TTC549 (cell line): ENCODE measurements at regions not wholly inside any gene's neighbourhood (a gene's known extent, or its start where the extent isn't known, plus 50 kb on each side); places are given as distances from the start of the nearest gene placed in this dataset.
"Not testable (repeated sequence)": the region's sequence is repeated elsewhere in the genome, so short reads cannot be mapped to it uniquely, and the experiment has no call there.

Experiments used
- FAIRE-seq: peaks from 2 replicates; lab custom pipeline; 2012; peaks lifted over from hg19 to GRCh38; lab: Jason Lieb, UNC

DNA sequence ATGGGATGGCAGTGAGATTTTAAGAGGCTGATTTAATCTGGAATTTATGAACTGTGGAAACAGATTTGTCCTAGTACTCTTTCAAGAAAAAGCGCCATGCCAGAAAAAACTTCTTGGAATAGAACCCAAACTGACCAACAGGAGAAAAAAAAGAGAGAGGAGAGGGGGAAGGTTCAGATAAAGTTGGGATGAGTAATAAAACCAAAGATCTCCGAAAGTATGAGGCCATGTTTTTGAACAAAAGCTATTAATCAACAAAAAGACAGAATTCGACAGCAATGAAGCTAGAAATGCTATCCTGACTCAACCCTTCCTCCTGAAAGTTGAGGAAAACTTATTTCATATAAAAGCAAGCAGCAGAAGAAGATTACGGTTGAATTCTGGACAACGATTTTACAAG, 135.5 kb downstream of the CEMIP2 start:
- FAIRE-seq, result no peak

DNA sequence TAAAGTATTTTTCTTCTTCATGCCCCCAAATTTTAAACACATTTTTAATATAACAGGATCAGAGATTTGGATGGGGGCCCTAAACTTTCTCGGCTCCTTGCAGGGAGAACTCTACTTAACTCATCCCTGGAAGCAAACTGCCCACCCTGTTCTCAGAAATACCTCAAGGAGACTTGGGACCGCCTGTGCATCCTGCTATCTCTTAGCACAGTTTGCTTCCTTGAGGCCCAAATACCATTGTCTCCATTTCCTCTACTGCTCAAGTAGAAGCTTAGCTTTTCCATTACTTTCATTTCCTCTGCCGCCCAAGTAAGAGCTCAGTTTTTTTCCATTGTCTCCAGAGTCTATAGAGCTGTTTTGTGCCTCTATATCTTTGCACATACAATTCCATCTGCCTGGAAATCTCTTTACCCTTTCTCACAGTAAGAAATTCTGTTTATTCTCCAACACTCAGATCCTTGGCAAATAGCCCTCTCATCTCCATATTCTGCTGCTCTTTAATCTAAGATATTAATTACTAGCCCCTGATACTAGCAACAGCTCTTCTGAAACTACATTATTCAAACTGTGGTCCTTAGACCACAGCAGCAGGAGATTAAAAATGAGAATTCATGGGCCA, 137.8 kb downstream of the CEMIP2 start:
- no peak for FAIRE-seq

DNA sequence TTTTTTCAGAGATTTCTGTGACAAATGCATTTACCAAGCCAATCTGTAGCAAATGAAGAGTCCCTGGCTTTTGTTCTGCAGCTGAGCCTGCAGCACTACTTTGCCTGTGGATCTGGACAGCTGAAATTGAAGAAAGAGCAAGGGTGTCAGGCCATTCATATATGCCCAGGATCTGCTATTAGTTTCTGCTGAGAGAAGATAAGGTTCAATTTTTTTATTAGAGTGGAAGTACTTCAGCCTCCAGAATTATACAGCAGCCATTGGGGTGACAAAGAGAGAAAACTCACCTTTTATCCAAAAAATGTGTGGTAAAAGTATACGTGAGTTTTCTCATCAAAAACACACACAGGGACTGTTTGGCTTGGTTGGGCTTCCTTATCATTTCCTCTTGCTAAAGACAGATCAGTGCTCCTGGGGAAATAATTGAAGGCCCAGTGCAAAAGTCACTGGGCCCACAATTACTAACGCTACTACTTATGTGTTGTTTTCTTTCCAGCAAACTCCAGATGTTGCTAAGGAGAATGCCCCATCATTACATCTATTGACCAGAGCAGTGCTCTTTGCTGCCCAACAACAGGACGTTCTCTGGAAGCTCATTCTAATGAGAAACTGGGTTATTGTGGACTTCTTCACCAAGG, 138.6 kb downstream of the CEMIP2 start:
- FAIRE-seq, result no peak

DNA sequence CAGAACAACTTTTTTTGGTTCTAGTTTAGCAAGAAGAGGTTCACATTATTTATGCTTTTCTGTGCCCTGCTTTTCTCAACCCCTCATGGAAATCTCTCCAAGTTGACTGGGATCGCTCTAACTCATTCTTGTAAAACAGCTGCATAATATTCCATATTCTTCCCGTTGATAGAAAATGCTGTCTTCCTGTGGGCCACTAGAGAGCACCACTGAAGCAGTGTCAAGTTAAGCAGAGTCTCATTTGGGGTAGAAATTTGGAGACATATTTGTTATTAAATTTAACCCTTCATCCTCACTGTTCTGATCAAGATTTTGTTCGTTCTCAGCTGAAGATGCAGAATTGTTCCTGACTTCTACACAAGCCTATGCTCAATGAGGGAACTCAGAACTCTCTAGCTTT, 140.1 kb downstream of the CEMIP2 start:
- no peak for FAIRE-seq

DNA sequence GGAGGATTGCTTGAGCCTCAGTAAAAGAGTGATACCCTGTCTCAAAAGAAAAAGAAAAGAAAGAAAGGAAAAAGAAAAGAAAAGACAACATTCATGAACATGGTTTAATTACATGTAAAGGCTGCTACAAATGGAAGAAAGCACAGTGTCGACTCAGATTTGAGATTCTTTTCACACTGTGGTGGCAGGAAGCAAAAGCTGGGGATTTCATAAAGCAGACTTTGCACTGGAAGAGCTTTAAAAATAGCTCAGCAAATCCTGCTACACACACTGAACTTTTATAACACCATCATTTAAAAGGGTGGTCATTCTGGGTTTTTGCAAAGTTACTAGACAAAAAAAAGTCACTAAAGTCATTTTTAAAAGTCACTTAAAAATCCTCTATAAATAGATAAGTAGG, 140.8 kb downstream of the CEMIP2 start:
- FAIRE-seq, result no peak

DNA sequence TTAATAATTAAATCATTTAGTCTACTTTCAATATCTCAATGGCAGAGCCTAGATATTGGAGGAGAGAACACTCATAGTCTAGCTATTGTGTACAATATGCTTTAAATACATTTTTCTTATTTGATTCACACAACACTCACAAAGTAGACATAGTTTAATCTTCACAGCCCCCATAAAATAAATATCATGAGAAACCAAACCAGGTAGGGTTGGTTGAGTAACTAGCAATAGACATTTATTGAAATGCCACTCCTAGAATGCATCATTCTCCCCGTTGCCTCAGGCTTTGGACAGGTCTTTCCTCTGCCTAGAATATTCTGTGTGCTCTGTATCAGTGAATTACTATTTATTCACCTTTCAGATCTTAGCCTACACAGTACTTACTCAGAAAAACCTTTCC, 141.9 kb downstream of the CEMIP2 start:
- FAIRE-seq, result no peak

DNA sequence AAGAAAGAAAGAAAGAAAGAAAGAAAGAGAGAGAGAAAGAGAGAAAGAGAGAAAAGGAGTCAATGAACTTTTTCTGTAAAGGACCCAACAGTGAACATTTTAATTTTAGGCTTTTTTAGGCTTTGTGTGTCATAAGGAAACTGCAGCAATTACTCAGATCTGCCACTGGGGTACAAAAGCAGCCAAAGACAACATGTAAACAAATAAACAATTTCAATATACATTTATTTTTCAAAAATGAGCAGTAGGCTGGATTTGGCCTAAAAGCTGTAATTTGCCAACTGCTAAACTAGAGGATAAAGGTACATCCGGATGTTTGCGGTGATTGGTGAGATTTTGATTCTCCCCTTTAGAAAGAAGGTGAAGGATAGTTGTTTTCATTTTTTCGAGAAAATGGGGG, 143.6 kb downstream of the CEMIP2 start:
- FAIRE-seq, result no peak

DNA sequence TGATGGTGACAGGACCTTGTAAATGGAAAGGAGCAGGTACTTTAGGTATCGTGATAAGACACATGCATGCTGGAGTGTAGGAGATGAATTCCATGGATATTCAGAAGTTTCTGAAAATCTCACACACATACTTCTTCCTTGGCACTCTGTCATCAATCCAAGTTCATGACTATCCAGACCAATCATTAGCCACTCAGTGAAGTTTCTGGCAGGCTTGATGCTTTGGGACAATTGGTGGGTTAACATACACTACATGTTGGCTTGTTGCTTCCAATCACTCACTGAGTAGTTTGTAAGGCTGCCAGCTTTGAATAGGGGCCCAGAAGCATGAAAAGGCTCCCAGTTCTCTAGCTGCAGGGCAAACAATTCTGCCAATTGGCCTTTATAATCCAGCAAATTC, 147.6 kb downstream of the CEMIP2 start:
- no peak for FAIRE-seq

DNA sequence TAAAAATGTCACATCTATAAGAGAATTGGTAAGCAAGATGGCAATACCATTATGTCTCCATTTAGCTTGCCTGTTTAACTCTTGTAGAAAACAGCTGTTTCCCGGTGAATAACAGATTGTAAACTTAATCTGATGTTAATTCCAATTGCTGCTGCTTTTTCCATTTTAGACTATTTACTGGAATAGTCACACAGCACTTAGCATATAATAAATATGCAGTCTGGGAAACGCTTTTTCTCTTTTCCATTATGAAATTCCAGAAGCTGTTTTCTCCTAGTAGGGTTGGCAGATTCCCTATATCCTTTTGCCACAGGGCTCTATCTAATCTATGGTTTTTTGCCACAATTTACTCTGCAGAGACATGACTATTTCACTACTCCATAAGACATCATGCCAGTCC, 148.0 kb downstream of the CEMIP2 start:
- no peak for FAIRE-seq

DNA sequence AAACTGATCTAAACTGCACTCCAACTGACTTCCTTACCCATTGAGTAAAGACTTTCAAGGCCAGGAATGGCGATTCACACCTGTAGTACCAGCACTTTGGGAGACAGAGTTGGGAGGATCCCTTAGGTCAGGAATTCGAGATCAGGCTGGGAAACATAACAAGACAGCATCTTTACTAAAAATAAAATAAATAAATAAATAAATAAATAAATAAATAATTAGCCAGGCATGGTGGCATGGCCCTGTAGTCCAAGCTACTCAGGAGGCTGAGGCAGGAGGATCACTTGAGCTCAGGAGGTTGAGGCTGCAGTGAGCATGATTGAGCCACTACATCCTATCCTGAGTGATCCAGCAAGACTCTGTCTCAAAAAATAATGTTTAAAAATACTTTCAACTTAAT, 148.4 kb downstream of the CEMIP2 start:
- FAIRE-seq, result no peak

DNA sequence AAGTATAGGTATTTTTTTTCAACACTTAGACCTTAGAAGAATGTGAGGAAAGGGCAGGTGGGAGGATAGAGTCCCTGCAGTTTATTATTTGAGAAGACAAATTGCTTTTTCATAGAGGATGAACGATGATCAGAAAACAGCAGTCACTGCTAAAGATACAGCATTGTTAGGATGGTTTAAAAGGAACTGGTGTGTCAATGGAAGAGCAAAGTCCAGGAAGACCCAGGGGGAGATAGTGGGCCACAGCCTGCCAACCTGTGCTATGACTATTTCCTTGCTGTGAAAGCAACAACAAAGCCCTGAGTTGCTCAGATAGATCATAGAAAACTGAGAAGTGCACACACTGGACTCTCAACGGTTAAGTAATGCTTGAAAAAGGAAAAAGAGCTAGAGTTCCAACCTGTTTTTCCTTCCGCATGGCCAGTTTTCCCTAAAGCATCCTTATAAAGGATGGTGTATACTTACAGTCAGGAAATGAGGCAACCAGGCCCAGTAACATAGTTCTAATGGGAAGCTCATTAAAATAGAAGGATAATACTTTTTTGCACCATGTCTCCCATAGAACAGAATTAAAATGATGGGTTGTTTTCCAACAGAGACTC, 153.8 kb downstream of the CEMIP2 start:
- FAIRE-seq, result no peak

DNA sequence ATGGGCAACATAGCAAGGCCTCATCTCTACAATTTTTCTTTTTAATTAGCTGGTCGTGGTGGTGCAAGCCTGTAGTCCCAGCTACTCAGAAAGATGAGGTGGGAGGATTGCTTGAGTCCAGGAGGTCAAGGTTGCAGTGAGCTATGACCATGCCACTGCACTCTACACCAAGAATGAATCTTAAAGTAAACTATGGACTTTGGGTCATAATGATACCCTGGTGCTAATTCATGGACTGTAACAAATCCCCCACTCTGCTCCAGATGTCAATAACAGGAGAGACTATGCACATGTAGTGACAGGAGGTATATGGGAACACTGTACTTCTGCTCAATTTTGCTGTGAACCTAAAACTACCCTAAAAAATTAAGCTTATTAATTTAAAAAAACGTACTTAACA, 155.4 kb downstream of the CEMIP2 start:
- no peak for FAIRE-seq

DNA sequence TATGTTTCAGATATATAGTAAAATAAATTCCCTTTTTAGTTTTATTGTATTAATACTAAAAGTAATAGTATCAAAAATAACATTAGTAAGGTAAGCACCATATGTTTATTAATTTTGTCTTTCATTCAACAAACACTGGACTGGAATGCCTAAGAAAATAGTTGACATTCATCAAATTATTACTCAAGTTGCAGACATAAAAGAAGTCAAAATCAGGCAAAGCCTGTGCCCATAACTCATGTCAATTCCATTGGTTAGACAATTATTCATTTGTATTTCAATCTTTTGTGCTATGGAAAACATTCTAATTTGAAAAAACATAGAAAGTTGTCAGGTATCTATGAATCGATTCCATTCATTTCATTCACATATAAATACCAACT, 158.9 kb downstream of the CEMIP2 start:
- FAIRE-seq, result no peak

DNA sequence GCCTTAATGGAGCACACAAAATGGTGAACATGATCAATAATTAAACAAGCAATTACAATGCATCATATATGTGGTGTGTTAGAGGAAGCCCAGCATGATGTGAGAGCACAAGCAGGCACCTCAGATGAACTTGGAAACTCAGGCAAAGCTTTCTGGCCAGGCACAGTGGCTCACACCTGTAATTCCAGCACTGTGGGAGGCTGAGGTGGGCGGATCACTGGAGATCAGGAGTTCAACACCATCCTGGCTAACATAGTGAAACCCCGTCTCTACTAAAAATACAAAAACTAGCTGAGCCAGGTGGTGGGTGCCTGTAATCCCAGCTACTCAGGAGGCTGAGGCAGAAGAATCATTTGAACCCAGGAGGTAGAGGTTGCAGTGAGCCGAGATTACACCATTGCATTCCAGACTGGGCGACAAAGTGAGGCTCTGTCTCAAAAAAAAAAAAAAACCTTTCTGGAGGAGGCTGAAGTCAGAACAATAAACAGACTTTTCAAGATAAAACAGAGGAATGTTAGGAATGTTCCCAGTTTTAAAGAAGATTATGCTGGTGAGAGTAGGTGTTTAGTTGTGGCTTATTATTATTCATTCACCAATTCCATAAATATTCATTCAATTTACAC, 159.4 kb downstream of the CEMIP2 start:
- FAIRE-seq, result no peak

DNA sequence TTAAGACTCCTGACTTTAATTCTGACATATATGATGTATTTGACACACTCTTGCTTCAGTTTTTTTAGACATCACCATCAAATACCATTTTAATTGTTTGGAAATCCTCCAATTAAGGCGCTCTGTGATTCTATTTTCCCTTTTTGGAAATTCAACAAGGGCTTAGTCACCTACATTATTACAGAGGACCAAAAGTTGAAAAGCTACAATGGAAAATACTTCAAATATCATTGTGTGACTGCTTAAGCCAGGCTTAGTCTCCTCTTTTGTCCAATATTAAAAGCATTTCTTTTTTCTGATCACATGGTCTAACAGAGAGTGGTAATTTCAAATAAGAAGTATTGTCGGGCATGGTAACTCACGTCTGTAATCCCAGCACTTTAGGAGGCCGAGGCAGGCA, 160.3 kb downstream of the CEMIP2 start:
- FAIRE-seq, result no peak

DNA sequence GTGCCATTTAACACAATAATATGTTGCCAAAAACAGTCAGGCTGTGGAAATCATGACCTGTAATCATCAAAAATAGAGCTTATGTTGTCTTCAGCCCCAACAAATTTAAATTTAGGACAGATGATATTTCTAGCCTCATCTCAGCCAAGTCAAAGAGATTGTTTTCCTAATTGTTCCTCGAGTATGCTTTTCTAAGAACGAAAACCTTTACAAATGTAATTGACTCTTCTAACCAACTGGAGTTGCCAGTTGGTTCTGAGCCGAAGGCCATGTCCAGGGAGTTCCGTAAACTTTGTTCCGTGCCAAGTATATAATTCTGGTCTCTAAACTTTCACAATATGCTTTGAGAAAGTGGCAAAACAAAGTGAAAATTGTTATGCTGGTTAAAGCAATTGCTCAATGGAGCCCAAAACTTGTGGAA, 160.8 kb downstream of the CEMIP2 start:
- no peak for FAIRE-seq

DNA sequence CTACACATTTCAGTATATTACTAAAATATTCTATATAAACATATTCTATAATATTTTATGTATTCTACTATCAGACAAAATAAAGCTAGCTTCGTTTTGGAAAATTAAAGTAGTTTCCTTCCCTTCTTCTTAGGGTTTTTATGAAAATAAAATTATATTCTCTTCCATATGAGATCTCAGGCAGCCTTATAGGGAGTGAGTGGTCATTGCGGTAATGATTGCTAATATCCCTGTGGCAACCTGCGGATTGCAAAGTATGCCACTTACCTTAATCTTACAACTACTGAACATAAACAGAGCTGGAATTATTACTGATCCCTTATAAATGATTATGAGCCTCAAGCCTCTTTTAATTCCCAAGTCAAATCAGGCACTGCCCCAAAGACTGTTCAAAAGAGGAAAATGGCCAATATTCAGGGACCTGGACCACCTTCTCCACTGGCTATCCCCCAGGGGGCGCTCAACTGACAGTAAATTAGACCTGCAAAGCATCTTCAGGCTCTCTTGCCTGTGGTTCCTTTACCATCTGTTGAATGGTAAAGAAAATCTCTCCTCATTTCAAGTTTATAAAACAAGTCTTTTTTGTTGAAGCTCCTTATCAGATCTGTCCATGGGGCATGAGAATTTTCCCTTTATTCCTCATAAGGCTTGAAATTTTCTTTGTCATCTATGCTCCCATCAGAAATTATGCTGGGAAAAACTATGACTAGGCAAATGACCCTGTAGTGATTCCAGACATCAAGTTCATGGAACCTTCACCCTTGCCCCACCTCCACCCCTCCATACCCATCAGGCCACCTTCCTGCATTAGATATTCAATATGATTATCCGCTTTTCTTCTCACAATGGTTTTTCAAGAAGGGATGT, 163.9 kb downstream of the CEMIP2 start:
- no peak for FAIRE-seq

DNA sequence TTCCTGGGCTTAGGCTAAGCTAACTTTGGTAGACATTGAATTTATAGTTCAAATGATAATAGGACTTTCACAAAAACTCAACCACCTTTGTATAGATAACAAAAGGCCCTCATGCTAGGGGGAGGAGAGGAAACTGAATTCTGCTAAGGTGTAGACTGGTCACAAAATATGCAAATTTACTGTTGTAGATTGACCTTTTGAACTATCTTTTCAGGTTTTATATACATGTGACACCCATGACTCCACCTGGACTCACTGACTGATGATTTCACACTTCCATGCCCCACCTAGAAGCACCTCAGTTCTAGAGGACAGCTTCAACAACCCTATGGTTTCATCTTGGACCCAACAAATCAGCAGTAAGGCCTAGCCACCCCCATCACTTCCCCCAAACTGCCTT, 165.7 kb downstream of the CEMIP2 start:
- no peak for FAIRE-seq

DNA sequence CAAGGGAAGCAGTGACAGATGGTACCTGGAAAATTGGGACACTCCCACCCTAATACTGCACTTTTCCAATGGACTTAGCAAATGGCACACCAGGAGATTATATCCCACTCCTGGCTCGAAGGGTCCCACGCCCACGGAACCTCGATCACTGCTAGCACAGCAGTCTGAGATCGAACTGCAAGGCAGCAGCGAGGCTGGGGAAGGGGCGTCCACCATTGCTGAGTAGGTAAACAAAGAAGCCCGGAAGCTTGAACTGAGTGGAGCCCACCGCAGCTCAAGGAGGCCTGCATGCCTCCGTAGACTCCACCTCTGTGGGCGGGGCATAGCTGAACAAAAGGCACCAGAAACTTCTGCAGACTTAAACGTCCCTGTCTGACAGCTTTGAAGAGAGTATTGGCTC, 172.6 kb downstream of the CEMIP2 start:
- not testable (repeated sequence) for FAIRE-seq

DNA sequence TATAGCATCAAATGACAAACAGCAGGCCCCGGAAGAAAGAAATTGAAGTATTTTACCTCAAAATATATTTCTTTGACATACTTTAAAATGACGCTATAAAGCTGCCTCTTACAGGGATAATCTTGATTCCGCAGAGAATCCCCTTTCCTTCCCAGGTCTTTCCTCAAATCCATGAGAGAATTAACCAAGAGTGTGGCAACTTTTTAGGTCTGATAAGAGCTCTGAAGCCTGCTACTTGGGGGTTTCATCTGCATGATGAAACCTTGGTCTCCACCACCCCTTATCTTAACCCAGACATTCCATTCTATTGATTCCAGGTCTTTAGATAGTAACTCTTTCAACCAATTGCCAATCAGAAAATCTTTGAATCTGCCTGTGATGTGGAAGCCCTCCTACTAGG, 173.8 kb downstream of the CEMIP2 start:
- no peak for FAIRE-seq

DNA sequence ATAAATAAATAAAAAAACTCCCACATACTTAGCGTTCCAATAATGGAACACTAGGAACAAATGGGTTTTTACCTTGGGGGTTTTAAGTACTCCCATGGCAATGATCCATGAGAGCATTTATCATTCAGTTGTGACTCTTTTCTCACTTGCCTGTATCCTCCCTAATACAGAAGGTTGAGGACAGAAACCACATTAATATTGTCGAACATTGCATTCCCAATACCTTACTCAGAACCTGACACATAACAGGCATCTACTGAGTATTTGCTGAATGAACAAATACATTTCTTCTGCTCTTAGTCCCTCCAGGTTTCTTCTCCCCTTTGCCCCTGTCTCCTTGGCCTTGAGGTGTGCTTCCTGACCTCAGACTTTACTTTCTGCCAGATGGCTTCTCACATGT, 175.9 kb downstream of the CEMIP2 start:
- FAIRE-seq, result no peak

DNA sequence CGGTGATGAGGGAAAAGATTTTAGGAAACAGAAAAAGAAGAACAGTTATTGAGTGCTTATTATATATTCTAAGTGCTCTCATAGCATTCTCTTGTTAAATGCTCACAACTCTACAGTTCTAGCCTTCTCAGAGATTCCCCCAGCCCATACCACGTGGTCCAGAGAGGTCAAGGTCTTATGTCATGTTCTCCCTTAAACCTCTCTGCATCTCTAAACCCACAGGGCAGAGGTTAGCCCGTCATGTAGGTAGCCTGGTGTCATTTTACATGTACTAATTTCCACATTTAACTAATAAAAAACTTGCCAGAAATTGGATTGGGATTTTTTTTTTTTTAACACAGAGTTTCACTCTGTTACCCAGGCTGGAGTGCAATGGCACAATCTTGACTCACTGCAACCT, 178.0 kb downstream of the CEMIP2 start:
- FAIRE-seq, result no peak

DNA sequence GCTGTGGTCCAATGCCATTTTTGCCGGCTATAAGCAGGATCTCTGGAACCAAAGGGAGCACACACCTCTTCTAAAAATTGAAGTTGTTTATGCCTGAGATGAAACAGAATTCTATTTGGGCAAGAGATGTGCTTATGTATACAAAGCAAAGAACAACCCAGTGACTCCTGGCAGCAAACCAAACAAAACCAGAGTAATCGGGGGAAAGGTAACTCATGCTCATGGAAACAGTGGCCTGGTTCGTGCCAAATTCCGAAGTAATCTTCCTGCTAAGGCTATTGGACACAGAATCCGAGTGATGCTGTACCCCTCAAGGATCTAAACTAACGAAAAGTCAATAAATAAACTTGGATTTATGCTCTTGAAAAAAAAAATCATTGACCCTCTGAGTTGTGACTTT, 178.7 kb downstream of the CEMIP2 start:
- FAIRE-seq, result no peak
